Natural killer cell (primary cell): ENCODE measurements at regions not wholly inside any gene's neighbourhood (a gene's known extent, or its start where the extent isn't known, plus 50 kb on each side); places are given as distances from the start of the nearest gene placed in this dataset.

Experiments
- ATAC-seq, 3 donors: fragments of 150-1000 bp in 2 of 3; fragments of 200-7000 bp in 1 of 3; cut with Tn5 transposase; 1 replicate in 1 of 3; 2 replicates in 2 of 3; pipeline ENCODE4 v1.10.0; 2021; ENCODE audit warnings: mild to moderate bottlenecking in 2 of 3, moderate library complexity in 2 of 3
- DNase-seq, 2 donors: peaks; one replicate each; pipeline versions ENCODE4 v3.0.0 to v3.0.0-alpha.2; 2013 to 2021; ENCODE audit warnings: mixed read lengths in 1 of 2
- H3K27ac ChIP-seq: one replicate; pipeline ENCODE4 v1.5.1; 2013; ENCODE audit warnings: mild to moderate bottlenecking, low read length
- H3K27me3 ChIP-seq: one replicate; pipeline ENCODE4 v1.6.1; 2013; ENCODE audit warnings: low read length; ENCODE audit not compliant: control insufficient read depth, insufficient read depth
- H3K36me3 ChIP-seq: one replicate; pipeline ENCODE4 v1.6.1; 2013; ENCODE audit warnings: low read length; ENCODE audit not compliant: control insufficient read depth, insufficient read depth
- H3K4me1 ChIP-seq: one replicate; pipeline ENCODE4 v1.6.1; 2013; ENCODE audit warnings: low read length; ENCODE audit not compliant: control insufficient read depth, insufficient read depth
- H3K4me3 ChIP-seq: one replicate; pipeline ENCODE4 v1.5.1; 2013; ENCODE audit warnings: low read length
- H3K9me3 ChIP-seq: one replicate; pipeline ENCODE4 v1.6.1; 2013; ENCODE audit warnings: low read length; ENCODE audit not compliant: control insufficient read depth, insufficient read depth
- H3K27ac Mint-ChIP-seq, 2 donors: one replicate each; pipeline ENCODE4 v1.8.0; 2022; ENCODE audit warnings: mild to moderate bottlenecking in 2 of 2, mixed read lengths in 2 of 2, moderate library complexity in 1 of 2
- H3K27me3 Mint-ChIP-seq, 2 donors: one replicate each; pipeline ENCODE4 v1.8.0; 2022; ENCODE audit warnings: low read depth in 2 of 2, mixed read lengths in 2 of 2
- H3K36me3 Mint-ChIP-seq: one replicate; pipeline ENCODE4 v1.8.0; 2022; ENCODE audit warnings: mixed read lengths
- H3K4me1 Mint-ChIP-seq, 2 donors: one replicate each; pipeline ENCODE4 v1.8.0; 2022; ENCODE audit warnings: mixed read lengths in 2 of 2
- H3K4me3 Mint-ChIP-seq: one replicate; pipeline ENCODE4 v1.8.0; 2022; ENCODE audit warnings: mild to moderate bottlenecking, moderate library complexity, mixed read lengths
- H3K9me3 Mint-ChIP-seq, 2 donors: one replicate each; pipeline ENCODE4 v1.8.0; 2022; ENCODE audit warnings: mixed read lengths in 2 of 2
- CTCF ChIP-seq: fragments of 200-600 bp; IDR thresholded peaks from one replicate; pipeline ENCODE4 v1.8.0; 2022; ENCODE audit warnings: antibody characterized with exemption
- WGBS: methylation state at CpG from one replicate; pipeline ENCODE4 v1.1.7; 2013; ENCODE audit warnings: missing lambda C conversion rate; ENCODE audit not compliant: insufficient coverage; 5-methylcytosine and 5-hydroxymethylcytosine counted together
- intact Hi-C: fragments of 100-400 bp; cut with micrococcal nuclease; formaldehyde crosslinking; loops from one replicate; pipeline ENCODE4 v1.14.2; 2022

- Mint-ChIP-seq H3K9me3 (no peaks in the 10 kb centered on the region), H3K4me3 (no peak overlapping the region), H3K27ac (no peak overlapping the region), H3K27me3 (peaks cover 21 to 33% of the 10 kb centered on the region in 2 donors), H3K36me3 (no peaks in the 10 kb centered on the region), H3K4me1 (no peaks in the 10 kb centered on the region)
- Histone ChIP-seq H3K27me3 (no peaks in the 10 kb centered on the region), H3K4me3 (no peak overlapping the region), H3K9me3 (no peaks in the 10 kb centered on the region), H3K4me1 (no peaks in the 10 kb centered on the region), H3K27ac (no peak overlapping the region), H3K36me3 (no peaks in the 10 kb centered on the region)
- DNase-seq (no peak), ATAC-seq (no peak)
- intact Hi-C loops = no loop called here
- no peak for TF ChIP-seq CTCF
- WGBS = 82% methylated on average over 9 of the region's 9 CpGs
These were observed 272.7 kb upstream of the FOXQ1 start for GRCh38 chr6:1039191-1039590.

- no peak for TF ChIP-seq CTCF
- Mint-ChIP-seq H3K27me3 (peaks cover 23 to 24% of the 10 kb centered on the region in 2 donors), H3K4me1 (no peaks in the 10 kb centered on the region), H3K27ac (no peak overlapping the region), H3K36me3 (no peaks in the 10 kb centered on the region), H3K4me3 (no peak overlapping the region), H3K9me3 (no peaks in the 10 kb centered on the region)
- intact Hi-C loops = no loop called here
- 91% methylated on average over 10 of the region's 10 CpGs for WGBS
- ATAC-seq (no peak), DNase-seq (no peak)
- Histone ChIP-seq H3K4me3 (no peak overlapping the region), H3K9me3 (no peaks in the 10 kb centered on the region), H3K4me1 (no peaks in the 10 kb centered on the region), H3K27ac (no peak overlapping the region), H3K36me3 (no peaks in the 10 kb centered on the region), H3K27me3 (peaks cover 2% of the 10 kb centered on the region)
These were observed 274.3 kb upstream of the FOXQ1 start for GRCh38 chr6:1037430-1038202.

DNA sequence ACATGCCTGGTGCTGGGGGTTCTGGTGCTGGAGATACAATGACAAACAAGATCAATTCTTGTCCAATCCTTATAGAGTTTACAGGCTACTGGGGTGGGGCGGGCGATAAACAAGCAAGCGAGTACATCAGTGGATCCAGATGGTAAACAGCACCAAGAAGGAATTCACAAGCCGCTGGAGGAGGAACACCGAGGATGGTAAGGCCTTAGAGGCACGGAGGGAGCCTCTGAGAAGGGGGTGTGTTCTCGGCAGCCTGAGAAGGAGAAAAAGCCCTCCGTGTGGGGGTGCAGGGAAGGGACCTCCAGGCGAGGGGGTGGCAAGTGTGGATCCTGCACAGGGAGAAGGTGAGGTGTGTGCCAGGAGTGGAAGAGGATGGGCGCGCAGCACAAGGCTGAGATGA, 276.5 kb upstream of the FOXQ1 start:
- H3K27me3 Mint-ChIP-seq = peaks cover 23% of the 10 kb centered on the region in 2 donors

More for the DNA sequence above, 276.5 kb upstream of the FOXQ1 start:
- TF ChIP-seq CTCF = no peak
- no peak overlapping the region for H3K27ac ChIP-seq
- 83% methylated on average over 11 of the region's 11 CpGs for WGBS
- intact Hi-C loops = no loop called here
- no peak overlapping the region for H3K4me3 ChIP-seq
- DNase-seq (no peak), ATAC-seq (no peak)
- H3K4me1 ChIP-seq = no peaks in the 10 kb centered on the region
- H3K36me3 ChIP-seq = no peaks in the 10 kb centered on the region
- H3K27me3 ChIP-seq = peaks cover 2% of the 10 kb centered on the region
- H3K36me3 Mint-ChIP-seq = no peaks in the 10 kb centered on the region
- no peaks in the 10 kb centered on the region for H3K9me3 ChIP-seq
- no peaks in the 10 kb centered on the region for H3K4me1 Mint-ChIP-seq
- no peak overlapping the region for H3K4me3 Mint-ChIP-seq
- H3K27ac Mint-ChIP-seq = no peak overlapping the region
- H3K9me3 Mint-ChIP-seq = no peaks in the 10 kb centered on the region
